Stomach smooth muscle (tissue), 2 donors: ENCODE measurements at regions not wholly inside any gene's neighbourhood (a gene's known extent, or its start where the extent isn't known, plus 50 kb on each side); places are given as distances from the start of the nearest gene placed in this dataset.

Source experiments
- H3K27ac ChIP-seq: one replicate; pipeline ENCODE4 v1.7.0; 2013; ENCODE audit warnings: mild to moderate bottlenecking, low read length, inconsistent platforms
- H3K27me3 ChIP-seq, 2 donors: one replicate each; pipeline ENCODE4 v1.7.0; 2013; ENCODE audit warnings: low read length in 2 of 2; ENCODE audit not compliant: insufficient read depth in 2 of 2, control insufficient read depth in 1 of 2
- H3K36me3 ChIP-seq, 2 donors: one replicate each; pipeline ENCODE4 v1.7.0; 2013; ENCODE audit warnings: low read length in 2 of 2; ENCODE audit not compliant: control insufficient read depth in 2 of 2, insufficient read depth in 2 of 2
- H3K4me1 ChIP-seq: one replicate; pipeline ENCODE4 v1.7.0; 2013; ENCODE audit warnings: low read length; ENCODE audit not compliant: control insufficient read depth, insufficient read depth
- H3K4me3 ChIP-seq, 2 donors: one replicate each; pipeline ENCODE4 v1.7.0; 2013; ENCODE audit warnings: low read length in 2 of 2
- H3K9ac ChIP-seq, 2 donors: one replicate each; pipeline ENCODE4 v1.7.0; 2013; ENCODE audit warnings: low read length in 2 of 2, mild to moderate bottlenecking in 1 of 2
- H3K9me3 ChIP-seq, 2 donors: one replicate each; pipeline ENCODE4 v1.7.0; 2013; ENCODE audit warnings: low read length in 2 of 2; ENCODE audit not compliant: control insufficient read depth in 2 of 2
- donor health status: healthy.
- donor health status: Pancreatic carcinoma.

GRCh38 chr15:98226149-98226548, 265.6 kb downstream of the ARRDC4 start:
- Histone ChIP-seq H3K27ac (no peak overlapping the region), H3K36me3 (no peaks in the 10 kb centered on the region), H3K9me3 (no peaks in the 10 kb centered on the region), H3K9ac (no peak overlapping the region), H3K27me3 (peaks cover 2 to 7% of the 10 kb centered on the region in 2 donors), H3K4me3 (no peak overlapping the region), H3K4me1 (no peaks in the 10 kb centered on the region)

- H3K4me1 ChIP-seq: no peaks in the 10 kb centered on the region
- no peak overlapping the region for H3K4me3 ChIP-seq
- no peak overlapping the region for H3K27ac ChIP-seq
- peaks cover 2 to 7% of the 10 kb centered on the region in 2 donors for H3K27me3 ChIP-seq
- no peak overlapping the region for H3K9ac ChIP-seq
- H3K36me3 ChIP-seq: no peaks in the 10 kb centered on the region
- H3K9me3 ChIP-seq: no peaks in the 10 kb centered on the region
These were observed 266.1 kb downstream of the ARRDC4 start for GRCh38 chr15:98226578-98226977.

- Histone ChIP-seq H3K4me3 (no peak overlapping the region), H3K9ac (no peak overlapping the region), H3K9me3 (no peaks in the 10 kb centered on the region), H3K36me3 (no peaks in the 10 kb centered on the region), H3K27me3 (peaks cover 2 to 7% of the 10 kb centered on the region in 2 donors), H3K27ac (no peak overlapping the region), H3K4me1 (no peaks in the 10 kb centered on the region)
These were observed 268.3 kb downstream of the ARRDC4 start for GRCh38 chr15:98228846-98229245.

GRCh38 chr15:98230975-98231374, 270.5 kb downstream of the ARRDC4 start:
- peaks cover 2 to 7% of the 10 kb centered on the region in 2 donors for H3K27me3 ChIP-seq
- H3K9ac ChIP-seq: no peak overlapping the region
- no peaks in the 10 kb centered on the region for H3K36me3 ChIP-seq
- no peaks in the 10 kb centered on the region for H3K4me1 ChIP-seq
- no peaks in the 10 kb centered on the region for H3K9me3 ChIP-seq
- no peak overlapping the region for H3K4me3 ChIP-seq
- no peak overlapping the region for H3K27ac ChIP-seq

- H3K4me1 ChIP-seq: no peaks in the 10 kb centered on the region
- no peaks in the 10 kb centered on the region for H3K36me3 ChIP-seq
- H3K9me3 ChIP-seq: no peaks in the 10 kb centered on the region
- no peak overlapping the region for H3K4me3 ChIP-seq
- H3K27me3 ChIP-seq: peaks cover 2 to 7% of the 10 kb centered on the region in 2 donors
- no peak overlapping the region for H3K9ac ChIP-seq
- no peak overlapping the region for H3K27ac ChIP-seq
These were observed 271.4 kb downstream of the ARRDC4 start for GRCh38 chr15:98231696-98232440.

- Histone ChIP-seq H3K4me3 (no peak overlapping the region), H3K9ac (no peak overlapping the region), H3K36me3 (no peaks in the 10 kb centered on the region), H3K27me3 (peaks cover 2 to 7% of the 10 kb centered on the region in 2 donors), H3K27ac (no peak overlapping the region), H3K9me3 (no peaks in the 10 kb centered on the region), H3K4me1 (no peaks in the 10 kb centered on the region)
These were observed 272.3 kb downstream of the ARRDC4 start for GRCh38 chr15:98232761-98233160.

GRCh38 chr15:98233873-98234272, 273.4 kb downstream of the ARRDC4 start:
- Histone ChIP-seq H3K9me3 (no peaks in the 10 kb centered on the region), H3K27ac (no peak overlapping the region), H3K36me3 (no peaks in the 10 kb centered on the region), H3K9ac (no peak overlapping the region), H3K4me3 (no peak overlapping the region), H3K4me1 (no peaks in the 10 kb centered on the region), H3K27me3 (peaks cover 2 to 7% of the 10 kb centered on the region in 2 donors)

DNA sequence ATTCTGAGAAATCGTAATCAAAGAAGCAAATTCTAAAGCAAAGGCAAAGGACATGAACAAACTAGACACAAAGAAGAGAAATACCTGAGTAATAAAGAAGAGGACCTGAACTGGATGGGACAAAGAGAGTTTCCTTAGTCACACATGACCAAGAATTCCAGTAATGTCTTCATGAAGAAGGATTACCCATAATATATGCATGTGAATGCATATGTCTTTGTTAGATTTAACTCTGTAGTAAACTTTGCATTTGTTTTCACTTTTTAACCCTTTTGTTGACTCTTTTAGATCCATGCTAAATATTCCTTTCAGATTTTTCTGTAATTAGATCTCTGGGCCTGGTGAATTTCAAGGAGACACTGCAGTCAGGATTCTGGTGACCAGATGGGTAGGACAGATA, 279.8 kb downstream of the ARRDC4 start:
- no peak overlapping the region for H3K9ac ChIP-seq
- H3K27ac ChIP-seq: no peak overlapping the region
- no peak overlapping the region for H3K4me3 ChIP-seq
- H3K36me3 ChIP-seq: no peaks in the 10 kb centered on the region
- no peaks in the 10 kb centered on the region for H3K9me3 ChIP-seq
- H3K27me3 ChIP-seq: no peaks in the 10 kb centered on the region
- H3K4me1 ChIP-seq: no peaks in the 10 kb centered on the region

DNA sequence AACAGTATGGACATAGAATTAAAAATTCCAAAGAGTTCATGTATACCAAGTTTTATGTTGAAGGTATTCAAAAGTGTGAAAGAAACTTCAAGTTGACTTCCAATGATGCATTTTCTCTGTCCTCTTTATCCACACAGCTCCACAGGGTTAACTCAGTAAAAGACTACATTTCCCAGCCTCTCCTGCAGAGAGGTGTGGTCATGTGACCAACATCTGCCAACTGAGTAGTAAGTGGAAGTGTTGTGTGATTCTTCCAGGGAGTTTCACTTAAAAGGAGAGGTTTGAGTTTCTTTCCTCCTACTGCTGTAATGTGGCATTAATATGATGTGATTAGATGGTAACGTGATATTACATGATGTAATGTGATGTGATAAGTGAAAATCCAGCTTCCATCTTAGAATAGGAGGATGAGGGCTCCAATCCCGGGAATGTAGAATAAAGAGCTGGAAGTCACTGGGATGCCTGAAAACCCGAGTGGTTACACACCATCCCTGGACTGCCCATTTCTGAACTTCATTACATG, 280.6 kb downstream of the ARRDC4 start:
- H3K27ac ChIP-seq: no peak overlapping the region
- no peaks in the 10 kb centered on the region for H3K9me3 ChIP-seq
- no peaks in the 10 kb centered on the region for H3K36me3 ChIP-seq
- H3K4me1 ChIP-seq: no peaks in the 10 kb centered on the region
- no peaks in the 10 kb centered on the region for H3K27me3 ChIP-seq
- no peak overlapping the region for H3K9ac ChIP-seq
- H3K4me3 ChIP-seq: no peak overlapping the region

DNA sequence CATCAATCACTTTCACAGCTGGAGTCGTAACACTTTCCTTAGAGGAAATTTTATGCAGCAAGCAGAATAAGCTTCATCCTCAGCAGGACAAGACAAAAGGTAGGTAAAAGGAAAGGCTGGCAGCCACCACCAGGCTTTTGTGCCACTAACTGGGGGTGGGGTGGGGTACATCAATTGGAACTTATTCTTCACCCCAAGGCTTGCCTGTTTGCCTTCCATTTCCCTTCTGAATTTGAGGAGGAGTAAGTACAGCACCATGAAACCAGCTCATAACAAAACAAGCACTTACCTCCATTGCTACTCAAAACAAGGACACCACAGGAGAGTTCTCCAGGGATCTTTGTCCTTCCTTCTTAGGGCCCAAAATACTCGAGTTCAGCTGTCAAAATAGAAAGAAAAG, 296.8 kb downstream of the ARRDC4 start:
- Histone ChIP-seq H3K4me1 (no peaks in the 10 kb centered on the region), H3K36me3 (no peaks in the 10 kb centered on the region), H3K4me3 (no peak overlapping the region), H3K27ac (no peak overlapping the region), H3K9me3 (peaks cover 0 to 3% of the 10 kb centered on the region in 2 donors), H3K9ac (no peak overlapping the region), H3K27me3 (no peaks in the 10 kb centered on the region)

DNA sequence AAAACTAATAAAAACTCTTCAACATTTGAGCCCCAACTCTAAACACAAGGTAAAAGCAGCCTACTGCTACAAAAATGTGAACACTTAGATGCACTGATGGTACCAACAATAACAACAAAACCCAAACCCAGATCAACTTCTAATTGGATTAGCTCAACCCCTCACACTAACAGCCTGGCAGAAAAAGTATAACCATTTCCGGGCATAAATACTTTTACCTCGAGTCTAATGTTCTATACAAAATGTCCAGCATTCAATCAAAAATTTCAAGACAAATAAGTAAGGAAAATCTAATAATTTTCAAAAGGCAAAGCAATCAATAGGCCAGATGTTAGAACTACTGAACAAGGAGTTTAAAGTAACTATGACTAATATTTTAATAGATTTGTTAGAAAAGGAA, 303.3 kb downstream of the ARRDC4 start:
- H3K4me3 ChIP-seq: no peak overlapping the region
- no peaks in the 10 kb centered on the region for H3K36me3 ChIP-seq
- peaks cover 4 to 13% of the 10 kb centered on the region in 2 donors for H3K9me3 ChIP-seq
- H3K27ac ChIP-seq: no peak overlapping the region
- H3K27me3 ChIP-seq: no peaks in the 10 kb centered on the region
- H3K9ac ChIP-seq: no peak overlapping the region
- H3K4me1 ChIP-seq: no peaks in the 10 kb centered on the region
